ENCODE measurements at regions not wholly inside any gene's neighbourhood (a gene's known extent, or its start where the extent isn't known, plus 50 kb on each side); places are given as distances from the start of the nearest gene placed in this dataset.

GRCh38 chr2:165024199-165024598 lies 68.9 kb upstream of the SLC38A11 start:
- H3K9ac ChIP-seq (ENCODE audit: insufficient read depth, low read length, poor library complexity, severe bottlenecking), result no peak overlapping the region
- Mint-ChIP-seq H3K36me3 (no peaks in the 10 kb centered on the region), H3K4me1 (no peaks in the 10 kb centered on the region), H3K27ac (no peak overlapping the region), H3K4me3 (no peak overlapping the region), H3K9me3 (peaks cover 0 to 5% (median 0%) of the 10 kb centered on the region in 7 donors), H3K27me3 (ENCODE audit: low read depth in 3 of 3) (peaks cover 0 to 2% (median 0%) of the 10 kb centered on the region in 3 donors)
- H3K4me3 ChIP-seq (replicated peaks in 1 of 3; ENCODE audit: low read depth in 2 of 3, low read length in 3 of 3), result no peak overlapping the region
- DNase-seq, result no peak
- no peaks in the 10 kb centered on the region for H3K36me3 ChIP-seq (replicated peaks in 1 of 2; ENCODE audit: control insufficient read depth in 1 of 2, insufficient read depth in 2 of 2, low read length in 2 of 2)
- H2AFZ ChIP-seq (ENCODE audit: insufficient read depth, low read depth, low read length, poor library complexity, severe bottlenecking), result no peak overlapping the region
- no peaks in the 10 kb centered on the region for H3K79me2 ChIP-seq (ENCODE audit: insufficient read depth, low read length)
- intact Hi-C loops (cut with micrococcal nuclease), result no loop called here
- no peak overlapping the region for H3K27ac ChIP-seq (ENCODE audit: low read depth in 1 of 2, low read length in 2 of 2)
- TF ChIP-seq CTCF (IDR thresholded peaks at IDR 0.05), result no peak
- no peaks in the 10 kb centered on the region for H4K20me1 ChIP-seq (ENCODE audit: insufficient read depth, low read length)
- no peaks in the 10 kb centered on the region for H3K4me1 ChIP-seq (ENCODE audit: control insufficient read depth in 1 of 2, insufficient read depth in 2 of 2, low read length in 2 of 2)
- H3K9me3 ChIP-seq (replicated peaks in 1 of 2; ENCODE audit: control insufficient read depth in 1 of 2, insufficient read depth in 1 of 2, low read length in 2 of 2), result no peaks in the 10 kb centered on the region
- H3K4me2 ChIP-seq (replicated peaks; ENCODE audit: extremely low read depth, low read length, poor library complexity, severe bottlenecking), result no peak overlapping the region
- no CpG with 5 or more reads among the region's 3 CpGs for WGBS (ENCODE audit: insufficient coverage)
- no peaks in the 10 kb centered on the region for H3K27me3 ChIP-seq (ENCODE audit: control insufficient read depth in 2 of 2, insufficient read depth in 2 of 2, low read length in 2 of 2)

GRCh38 chr2:165022781-165023180 lies 67.5 kb upstream of the SLC38A11 start:
- Histone ChIP-seq H3K27me3 (ENCODE audit: control insufficient read depth in 2 of 2, insufficient read depth in 2 of 2, low read length in 2 of 2) (no peaks in the 10 kb centered on the region), H2AFZ (ENCODE audit: insufficient read depth, low read depth, low read length, poor library complexity, severe bottlenecking) (no peak overlapping the region), H3K4me1 (ENCODE audit: control insufficient read depth in 1 of 2, insufficient read depth in 2 of 2, low read length in 2 of 2) (no peaks in the 10 kb centered on the region), H3K4me3 (replicated peaks in 1 of 3; ENCODE audit: low read depth in 2 of 3, low read length in 3 of 3) (no peak overlapping the region), H3K9ac (ENCODE audit: insufficient read depth, low read length, poor library complexity, severe bottlenecking) (no peak overlapping the region), H3K27ac (ENCODE audit: low read depth in 1 of 2, low read length in 2 of 2) (no peak overlapping the region), H3K79me2 (ENCODE audit: insufficient read depth, low read length) (no peaks in the 10 kb centered on the region), H4K20me1 (ENCODE audit: insufficient read depth, low read length) (no peaks in the 10 kb centered on the region), H3K4me2 (replicated peaks; ENCODE audit: extremely low read depth, low read length, poor library complexity, severe bottlenecking) (no peak overlapping the region), H3K36me3 (replicated peaks in 1 of 2; ENCODE audit: control insufficient read depth in 1 of 2, insufficient read depth in 2 of 2, low read length in 2 of 2) (no peaks in the 10 kb centered on the region), H3K9me3 (replicated peaks in 1 of 2; ENCODE audit: control insufficient read depth in 1 of 2, insufficient read depth in 1 of 2, low read length in 2 of 2) (no peaks in the 10 kb centered on the region)
- no peaks in the 10 kb centered on the region for H3K36me3 Mint-ChIP-seq
- H3K9me3 Mint-ChIP-seq, result peaks cover 0 to 5% (median 0%) of the 10 kb centered on the region in 7 donors
- intact Hi-C loops (cut with micrococcal nuclease), result no loop called here
- no peak for DNase-seq
- no peak overlapping the region for H3K4me3 Mint-ChIP-seq
- peak overlapping the region in 1 of 7 donors; percentile 46 for H3K27ac Mint-ChIP-seq
- no peak for TF ChIP-seq CTCF (IDR thresholded peaks at IDR 0.05)
- whole genome bisulfite sequencing (ENCODE audit: insufficient coverage), result no CpG with 5 or more reads among the region's 6 CpGs
- peaks cover 0 to 2% (median 2%) of the 10 kb centered on the region in 3 donors for H3K27me3 Mint-ChIP-seq (ENCODE audit: low read depth in 3 of 3)
- H3K4me1 Mint-ChIP-seq, result no peaks in the 10 kb centered on the region
